Astrocyte of the spinal cord (primary cell): ENCODE measurements at regions not wholly inside any gene's neighbourhood (a gene's known extent, or its start where the extent isn't known, plus 50 kb on each side); places are given as distances from the start of the nearest gene placed in this dataset.

Experiments used
- DNase-seq: peaks from one replicate; pipeline ENCODE4 v3.0.0; 2011; ENCODE audit warnings: low read depth, low spot score
- H3K4me3 ChIP-seq: 2 replicates; pipeline ENCODE4 v1.5.1; 2011; ENCODE audit warnings: low read depth, mild to moderate bottlenecking, low read length, moderate library complexity
- in situ Hi-C: cut with HindIII; loops from 2 replicates; pipeline ENCODE4 v1.10.0; 2017; ENCODE audit warnings: low sequenced_read_pairs
- TF ChIP-seq, protein P1 (sequence below): IDR thresholded peaks from 2 replicates; pipeline ENCODE4 v1.5.1; 2012; ENCODE audit warnings: low read depth, mild to moderate bottlenecking, low read length, inconsistent platforms

DNA sequence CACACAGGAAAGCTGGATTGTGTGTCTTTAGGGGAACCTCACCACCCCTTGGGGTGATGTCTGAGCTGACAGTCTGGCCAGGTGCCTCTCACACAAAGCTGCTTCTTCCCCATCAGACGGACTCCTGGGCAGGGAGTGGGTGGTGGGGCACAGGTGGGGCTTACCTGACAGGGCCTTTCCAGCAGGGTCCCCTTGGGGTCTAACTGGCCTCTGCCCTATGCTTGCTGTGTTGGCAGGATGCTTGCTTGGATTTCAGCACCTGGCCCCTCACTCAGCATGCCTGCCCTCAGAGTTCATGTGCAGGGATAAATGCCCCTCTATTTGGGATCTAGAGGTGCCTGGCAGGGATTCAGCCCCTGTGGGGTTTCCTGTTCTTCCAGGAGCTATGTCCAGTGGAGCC is 496.9 kb upstream of the ZMIZ1 start:
- DNase-seq, result no peak
- no peak overlapping the region for H3K4me3 ChIP-seq
- TF ChIP-seq, protein P1, sequence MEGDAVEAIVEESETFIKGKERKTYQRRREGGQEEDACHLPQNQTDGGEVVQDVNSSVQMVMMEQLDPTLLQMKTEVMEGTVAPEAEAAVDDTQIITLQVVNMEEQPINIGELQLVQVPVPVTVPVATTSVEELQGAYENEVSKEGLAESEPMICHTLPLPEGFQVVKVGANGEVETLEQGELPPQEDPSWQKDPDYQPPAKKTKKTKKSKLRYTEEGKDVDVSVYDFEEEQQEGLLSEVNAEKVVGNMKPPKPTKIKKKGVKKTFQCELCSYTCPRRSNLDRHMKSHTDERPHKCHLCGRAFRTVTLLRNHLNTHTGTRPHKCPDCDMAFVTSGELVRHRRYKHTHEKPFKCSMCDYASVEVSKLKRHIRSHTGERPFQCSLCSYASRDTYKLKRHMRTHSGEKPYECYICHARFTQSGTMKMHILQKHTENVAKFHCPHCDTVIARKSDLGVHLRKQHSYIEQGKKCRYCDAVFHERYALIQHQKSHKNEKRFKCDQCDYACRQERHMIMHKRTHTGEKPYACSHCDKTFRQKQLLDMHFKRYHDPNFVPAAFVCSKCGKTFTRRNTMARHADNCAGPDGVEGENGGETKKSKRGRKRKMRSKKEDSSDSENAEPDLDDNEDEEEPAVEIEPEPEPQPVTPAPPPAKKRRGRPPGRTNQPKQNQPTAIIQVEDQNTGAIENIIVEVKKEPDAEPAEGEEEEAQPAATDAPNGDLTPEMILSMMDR, result no peak
- in situ Hi-C loops, result no loop called here

DNA sequence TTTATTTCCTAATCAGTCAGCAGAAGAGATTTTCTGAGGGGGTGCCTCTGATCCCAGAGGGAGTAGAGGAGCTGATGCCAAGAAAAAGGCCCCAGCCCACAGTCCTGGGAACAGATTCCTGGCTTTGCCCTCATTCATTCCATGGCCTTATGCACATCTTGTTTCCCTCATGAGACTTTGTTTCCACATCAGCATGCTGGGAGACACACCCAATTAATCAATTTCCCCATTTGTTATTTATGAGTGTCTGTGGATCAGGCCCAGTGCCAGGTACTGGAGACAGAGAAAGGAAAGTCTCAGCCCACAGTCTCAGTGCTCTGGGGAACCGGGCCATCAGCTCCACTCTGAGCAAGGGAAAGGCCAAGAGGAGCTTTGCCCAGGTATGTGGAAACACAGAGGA is 496.2 kb upstream of the ZMIZ1 start:
- no peak overlapping the region for H3K4me3 ChIP-seq
- no peak for DNase-seq
- TF ChIP-seq, protein P1, result no peak
- in situ Hi-C loops, result no loop called here

DNA sequence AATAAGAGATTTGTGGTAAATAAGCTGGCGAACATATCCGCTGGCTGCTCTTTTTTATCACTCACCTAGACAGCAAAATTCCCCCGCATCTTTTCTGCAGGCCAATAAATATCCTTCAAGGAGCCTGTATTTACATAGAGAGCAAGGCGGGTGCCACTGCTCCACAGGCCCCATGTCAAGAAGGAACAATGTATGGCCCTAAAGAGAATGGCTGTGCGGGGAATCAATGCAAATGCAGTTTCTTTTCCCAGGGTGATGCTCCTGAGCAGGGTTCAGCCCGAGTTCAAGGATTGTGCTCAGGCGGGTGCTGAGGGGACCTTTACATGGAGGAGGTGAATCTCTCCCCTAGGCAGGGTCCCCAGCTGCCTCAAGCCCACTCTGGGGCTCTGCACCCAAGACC is 494.2 kb upstream of the ZMIZ1 start:
- H3K4me3 ChIP-seq, result no peak overlapping the region
- in situ Hi-C loops, result no loop called here
- TF ChIP-seq, protein P1, result no peak
- DNase-seq, result no peak

DNA sequence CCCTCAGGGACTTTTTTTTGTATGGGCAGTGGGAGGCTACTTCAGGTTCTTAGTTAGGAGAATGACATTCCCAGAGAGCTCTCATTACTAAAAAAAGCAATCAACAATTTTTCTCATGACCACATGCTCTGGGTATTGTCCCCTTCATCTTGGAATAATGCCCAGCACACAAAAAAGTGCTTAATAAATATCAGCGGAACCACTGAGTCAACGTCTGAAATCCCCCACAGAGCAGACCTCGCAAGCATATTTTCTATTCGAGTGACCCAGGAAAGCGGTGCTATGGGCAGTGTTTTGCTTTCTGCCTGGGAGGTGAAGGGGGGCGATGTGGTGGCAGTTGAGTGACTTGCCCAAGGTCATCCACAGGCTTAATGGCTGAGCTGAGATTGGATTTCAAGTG is 493.4 kb upstream of the ZMIZ1 start:
- in situ Hi-C loops, result no loop called here
- TF ChIP-seq, protein P1, result no peak
- peak; percentile 19 for DNase-seq
- H3K4me3 ChIP-seq, result no peak overlapping the region

DNA sequence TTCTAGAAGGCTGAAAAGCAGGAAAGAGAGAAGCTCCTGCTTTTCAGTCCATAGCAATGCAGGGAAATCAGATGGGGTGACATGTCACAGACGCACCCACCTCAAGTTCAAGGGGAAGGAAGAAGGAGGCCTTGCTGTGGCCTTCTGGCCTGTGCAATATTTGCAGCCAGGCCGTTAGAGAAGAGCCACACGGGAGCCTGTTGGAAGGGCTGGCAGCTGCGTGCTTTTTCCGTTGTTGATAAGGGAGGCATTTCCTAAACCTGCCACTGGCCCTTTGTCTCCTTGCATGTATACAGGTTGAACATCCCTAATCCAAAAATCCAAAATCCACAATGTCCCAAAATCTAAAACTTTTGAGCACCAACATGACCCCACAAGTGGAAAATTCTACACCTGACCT is 492.5 kb upstream of the ZMIZ1 start:
- no peak for DNase-seq
- H3K4me3 ChIP-seq, result no peak overlapping the region
- TF ChIP-seq, protein P1, result no peak
- in situ Hi-C loops, result no loop called here

DNA sequence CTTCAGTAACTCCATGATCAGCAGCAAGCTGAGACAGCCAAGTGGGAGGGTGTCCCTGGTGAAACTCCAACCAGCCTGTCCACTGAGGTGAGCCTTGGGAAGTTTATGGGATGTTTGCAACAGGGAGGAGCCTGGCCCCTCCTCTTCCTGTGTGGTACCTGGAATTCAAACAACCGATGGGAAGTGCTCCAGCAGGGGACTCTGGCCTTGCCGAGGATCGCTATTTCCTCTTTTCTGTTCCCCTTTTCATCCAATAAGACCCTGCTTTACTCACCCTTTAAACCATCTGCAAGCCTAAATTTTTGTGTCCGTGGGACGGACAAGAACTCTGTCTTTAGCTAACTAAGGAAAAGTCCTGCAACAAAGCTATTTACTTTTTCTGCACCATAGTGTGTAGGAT is 491.1 kb upstream of the ZMIZ1 start:
- TF ChIP-seq, protein P1, result no peak

DNA sequence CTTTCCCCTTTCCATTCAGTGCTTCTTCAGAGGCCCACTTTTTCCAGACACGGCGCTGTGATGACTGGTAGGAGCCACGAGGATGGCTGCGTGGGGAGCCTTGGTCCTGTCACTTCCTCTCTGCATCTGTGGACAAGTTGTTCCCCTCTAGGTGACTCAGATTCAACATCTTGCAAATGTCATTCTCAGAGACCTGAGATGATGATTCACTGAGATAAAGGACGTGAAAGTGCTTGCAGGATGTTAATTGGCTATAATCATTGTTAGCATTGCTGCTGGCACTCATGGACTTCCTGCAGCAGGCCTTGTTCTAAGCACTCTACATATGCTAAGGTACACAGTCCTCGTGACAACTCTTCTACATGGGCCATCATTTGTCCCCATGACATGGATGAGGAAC is 489.8 kb upstream of the ZMIZ1 start:
- DNase-seq, result no peak
- TF ChIP-seq, protein P1, result no peak
- in situ Hi-C loops, result no loop called here
- H3K4me3 ChIP-seq, result no peak overlapping the region

More for the DNA sequence above, 491.1 kb upstream of the ZMIZ1 start:
- DNase-seq, result no peak
- in situ Hi-C loops, result no loop called here
- H3K4me3 ChIP-seq, result no peak overlapping the region
